ENCODE measurements at regions not wholly inside any gene's neighbourhood (a gene's known extent, or its start where the extent isn't known, plus 50 kb on each side); places are given as distances from the start of the nearest gene placed in this dataset.
A peak's percentile ranks its signal among the peaks of the same experiment; 100 is the strongest.
"Not testable (repeated sequence)": the region's sequence is repeated elsewhere in the genome, so short reads cannot be mapped to it uniquely, and the experiment has no call there.

GRCh38 chr20:25774711-25775110, 78.1 kb upstream of the ZNF337 start:
- H3K9ac ChIP-seq (ENCODE audit: insufficient read length); H3K4me3 ChIP-seq; H3K36me3 ChIP-seq (ENCODE audit: insufficient read depth, low read length); H3K9me3 ChIP-seq (ENCODE audit: low read depth, low read length); DNase-seq (ENCODE audit: low read depth, low spot score); H3K27ac ChIP-seq: not testable (repeated sequence)

- not testable (repeated sequence) for H3K36me3 ChIP-seq (ENCODE audit: insufficient read depth, low read length); H3K4me3 ChIP-seq; DNase-seq (ENCODE audit: low read depth, low spot score); H3K27ac ChIP-seq; H3K9ac ChIP-seq (ENCODE audit: insufficient read length); H3K9me3 ChIP-seq (ENCODE audit: low read depth, low read length)
Observed at GRCh38 chr20:25774203-25774602, 77.5 kb upstream of the ZNF337 start.

GRCh38 chr20:25772437-25772836, 75.8 kb upstream of the ZNF337 start:
- not testable (repeated sequence) for DNase-seq (ENCODE audit: low read depth, low spot score); H3K9ac ChIP-seq (ENCODE audit: insufficient read length); H3K36me3 ChIP-seq (ENCODE audit: insufficient read depth, low read length); H3K9me3 ChIP-seq (ENCODE audit: low read depth, low read length); H3K27ac ChIP-seq; H3K4me3 ChIP-seq

GRCh38 chr20:25771818-25772217, 75.2 kb upstream of the ZNF337 start:
- DNase-seq (ENCODE audit: low read depth, low spot score); H3K9ac ChIP-seq (ENCODE audit: insufficient read length); H3K27ac ChIP-seq; H3K4me3 ChIP-seq; H3K36me3 ChIP-seq (ENCODE audit: insufficient read depth, low read length); H3K9me3 ChIP-seq (ENCODE audit: low read depth, low read length): not testable (repeated sequence)

- H3K9ac ChIP-seq (ENCODE audit: insufficient read length) = no peak overlapping the region
- H3K27ac ChIP-seq = no peak overlapping the region
- no peak overlapping the region for H3K4me3 ChIP-seq
- H3K9me3 ChIP-seq (ENCODE audit: low read depth, low read length) = no peaks in the 10 kb centered on the region
- DNase-seq (ENCODE audit: low read depth, low spot score) = no peak
- no peak for TF ChIP-seq POLR2AphosphoS5 (IDR thresholded peaks at IDR 0.05; ENCODE audit: borderline replicate concordance, low read depth, low read length)
- TF ChIP-seq FOXP2 (optimal IDR thresholded peaks at IDR 0.05; ENCODE audit: control extremely low read depth, extremely low read length, insufficient read depth) = no peak
- no peak for TF ChIP-seq EZH2 (IDR thresholded peaks at IDR 0.05)
- no peaks in the 10 kb centered on the region for H3K36me3 ChIP-seq (ENCODE audit: insufficient read depth, low read length)
Observed at GRCh38 chr20:25761596-25761995, 64.9 kb upstream of the ZNF337 start.

- not testable (repeated sequence) for DNase-seq (ENCODE audit: low read depth, low spot score); H3K9me3 ChIP-seq (ENCODE audit: low read depth, low read length); H3K9ac ChIP-seq (ENCODE audit: insufficient read length); H3K36me3 ChIP-seq (ENCODE audit: insufficient read depth, low read length); H3K4me3 ChIP-seq; H3K27ac ChIP-seq
Observed at GRCh38 chr20:25761046-25761445, 64.4 kb upstream of the ZNF337 start.

GRCh38 chr20:25750765-25751696, 54.4 kb upstream of the ZNF337 start:
- H3K36me3 ChIP-seq (ENCODE audit: insufficient read depth, low read length) = no peaks in the 10 kb centered on the region
- TF ChIP-seq FOXP2 (optimal IDR thresholded peaks at IDR 0.05; ENCODE audit: control extremely low read depth, extremely low read length, insufficient read depth) = no peak
- peak; percentile 57; the same call in 1 of the 2 replicates for TF ChIP-seq POLR2AphosphoS5 (IDR thresholded peaks at IDR 0.05; ENCODE audit: borderline replicate concordance, low read depth, low read length)
- TF ChIP-seq EZH2 (IDR thresholded peaks at IDR 0.05) = no peak
- no peaks in the 10 kb centered on the region for H3K9me3 ChIP-seq (ENCODE audit: low read depth, low read length)
- no peak for DNase-seq (ENCODE audit: low read depth, low spot score)
- no peak overlapping the region for H3K9ac ChIP-seq (ENCODE audit: insufficient read length)
- H3K4me3 ChIP-seq = no peak overlapping the region
- no peak overlapping the region for H3K27ac ChIP-seq

GRCh38 chr20:25750220-25750764, 53.6 kb upstream of the ZNF337 start:
- Histone ChIP-seq H3K9me3 (ENCODE audit: low read depth, low read length) (no peaks in the 10 kb centered on the region), H3K27ac (no peak overlapping the region), H3K4me3 (no peak overlapping the region), H3K36me3 (ENCODE audit: insufficient read depth, low read length) (no peaks in the 10 kb centered on the region), H3K9ac (ENCODE audit: insufficient read length) (no peak overlapping the region)
- no peak for TF ChIP-seq POLR2AphosphoS5 (IDR thresholded peaks at IDR 0.05; ENCODE audit: borderline replicate concordance, low read depth, low read length)
- no peak for DNase-seq (ENCODE audit: low read depth, low spot score)

GRCh38 chr20:25749649-25750048, 53.0 kb upstream of the ZNF337 start:
- no peaks in the 10 kb centered on the region for H3K9me3 ChIP-seq (ENCODE audit: low read depth, low read length)
- no peaks in the 10 kb centered on the region for H3K36me3 ChIP-seq (ENCODE audit: insufficient read depth, low read length)
- no peak overlapping the region for H3K4me3 ChIP-seq
- TF ChIP-seq POLR2AphosphoS5 (IDR thresholded peaks at IDR 0.05; ENCODE audit: borderline replicate concordance, low read depth, low read length) (no peak), FOXP2 (optimal IDR thresholded peaks at IDR 0.05; ENCODE audit: control extremely low read depth, extremely low read length, insufficient read depth) (no peak), EZH2 (IDR thresholded peaks at IDR 0.05) (no peak)
- H3K27ac ChIP-seq = no peak overlapping the region
- DNase-seq (ENCODE audit: low read depth, low spot score) = no peak
- no peak overlapping the region for H3K9ac ChIP-seq (ENCODE audit: insufficient read length)
